ENCODE measurements at regions not wholly inside any gene's neighbourhood (a gene's known extent, or its start where the extent isn't known, plus 50 kb on each side); places are given as distances from the start of the nearest gene placed in this dataset.

- no peak for DNase-seq (ENCODE audit: low read depth in 2 of 2)
Observed at GRCh38 chr6:137734005-137734874, 132.8 kb upstream of the TNFAIP3 start.

- DNase-seq (ENCODE audit: low read depth in 2 of 2), result no peak
Observed at GRCh38 chr6:137734875-137735182, 132.2 kb upstream of the TNFAIP3 start.

- no peak for DNase-seq (ENCODE audit: low read depth in 2 of 2)
Observed at GRCh38 chr6:137736048-137736818, 130.8 kb upstream of the TNFAIP3 start.

- no peak for DNase-seq (ENCODE audit: low read depth in 2 of 2)
Observed at GRCh38 chr6:137736911-137737310, 130.1 kb upstream of the TNFAIP3 start.

- DNase-seq (ENCODE audit: low read depth in 2 of 2), result no peak
Observed at GRCh38 chr6:137737836-137738596, 129.0 kb upstream of the TNFAIP3 start.

GRCh38 chr6:137738931-137739504, 128.0 kb upstream of the TNFAIP3 start:
- DNase-seq (ENCODE audit: low read depth in 2 of 2), result no peak

- DNase-seq (ENCODE audit: low read depth in 2 of 2), result no peak
Observed at GRCh38 chr6:137739544-137739943, 127.5 kb upstream of the TNFAIP3 start.

DNA sequence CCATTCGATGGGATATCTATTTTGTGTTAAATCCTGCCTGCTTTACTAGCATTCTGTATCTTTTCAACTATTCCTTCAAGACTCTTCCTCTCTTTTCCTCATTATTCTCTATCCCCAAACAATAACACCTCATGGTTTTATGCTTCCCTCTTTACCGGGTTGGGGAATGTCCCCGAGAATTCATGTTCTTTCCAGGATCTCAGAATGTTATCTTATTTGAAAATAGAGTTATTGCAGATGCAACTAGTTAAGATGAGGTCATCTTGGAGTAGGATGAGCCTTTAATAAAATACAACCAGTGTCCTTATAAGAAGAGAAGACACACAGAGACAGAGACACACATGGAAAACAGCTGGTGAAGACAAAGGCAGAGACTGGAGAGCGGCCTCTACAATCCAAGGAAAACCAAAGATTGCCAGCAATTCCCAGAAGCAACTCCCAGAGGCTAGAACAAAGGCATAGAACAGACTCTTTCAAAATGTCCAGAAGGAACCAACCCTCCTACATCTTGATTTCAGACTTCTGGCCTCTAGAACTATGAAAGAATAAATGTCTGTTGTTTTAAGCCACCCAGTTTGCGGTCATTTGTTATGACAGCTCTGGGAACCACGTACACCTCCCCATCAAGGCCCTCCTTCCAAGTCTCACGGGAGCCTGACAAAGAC, 126.8 kb upstream of the TNFAIP3 start:
- no peak for DNase-seq (ENCODE audit: low read depth in 2 of 2)

DNA sequence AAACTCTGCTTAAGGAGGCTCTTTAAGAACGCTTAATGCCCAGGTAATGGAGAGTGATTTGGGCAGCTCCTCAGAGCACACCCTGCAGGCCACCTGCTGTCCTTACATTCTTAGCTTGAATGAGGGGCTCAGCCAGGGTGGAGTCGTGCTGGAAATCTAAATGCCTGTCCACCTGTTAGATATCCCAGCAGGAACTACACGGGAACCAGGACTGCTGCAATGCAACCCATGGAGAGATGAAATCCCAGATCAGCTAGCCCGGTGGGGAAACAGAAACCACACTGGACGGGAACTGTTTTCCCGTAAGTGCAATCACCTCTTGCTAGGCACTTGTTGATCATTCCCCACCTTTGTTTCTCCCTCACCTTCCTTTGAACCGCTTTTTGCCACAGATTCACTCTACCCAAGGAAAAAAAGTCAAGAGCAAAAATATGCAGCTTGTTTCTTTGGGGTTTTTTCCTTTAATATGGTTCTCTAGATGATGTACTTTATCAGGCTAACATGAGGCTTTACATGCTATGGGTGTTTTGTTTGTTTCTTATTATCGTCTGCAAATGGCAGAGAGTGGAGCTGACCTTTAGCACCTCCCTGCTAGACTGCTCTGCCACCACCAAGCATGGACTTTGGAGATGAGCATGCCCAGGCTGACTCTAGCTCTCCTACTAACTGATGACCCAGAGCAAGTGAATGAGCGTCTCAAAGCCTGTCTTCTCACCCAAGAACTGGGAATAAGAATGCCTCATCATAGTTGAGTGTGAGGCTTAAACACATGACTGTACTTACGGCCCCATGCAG, 125.9 kb upstream of the TNFAIP3 start:
- no peak for DNase-seq (ENCODE audit: low read depth in 2 of 2)

DNA sequence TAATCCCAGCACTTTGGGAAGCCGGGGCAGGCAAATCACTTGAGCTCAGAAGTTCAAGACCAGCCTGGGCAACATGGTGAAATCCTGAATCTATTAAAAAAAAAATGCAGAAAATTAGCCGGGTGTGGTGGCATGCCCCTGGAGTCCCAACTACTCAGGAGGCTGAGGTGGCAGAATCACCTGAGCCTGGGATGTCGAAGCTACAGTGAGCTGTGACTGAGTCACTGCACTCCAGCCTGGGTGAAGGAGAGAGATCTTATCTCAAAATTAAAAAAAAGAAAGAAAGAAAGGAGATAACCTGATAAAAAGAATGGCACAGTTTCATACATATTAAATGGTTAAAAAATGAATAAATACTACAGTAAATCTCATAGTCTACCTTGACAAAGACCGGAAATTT, 123.6 kb upstream of the TNFAIP3 start:
- DNase-seq (ENCODE audit: low read depth in 2 of 2), result no peak

GRCh38 chr6:137744877-137745276, 122.2 kb upstream of the TNFAIP3 start:
- no peak for DNase-seq (ENCODE audit: low read depth in 2 of 2)

GRCh38 chr6:137745321-137745720, 121.7 kb upstream of the TNFAIP3 start:
- no peak for DNase-seq (ENCODE audit: low read depth in 2 of 2)

- no peak for DNase-seq (ENCODE audit: low read depth in 2 of 2)
Observed at GRCh38 chr6:137746264-137746663, 120.8 kb upstream of the TNFAIP3 start.

DNA sequence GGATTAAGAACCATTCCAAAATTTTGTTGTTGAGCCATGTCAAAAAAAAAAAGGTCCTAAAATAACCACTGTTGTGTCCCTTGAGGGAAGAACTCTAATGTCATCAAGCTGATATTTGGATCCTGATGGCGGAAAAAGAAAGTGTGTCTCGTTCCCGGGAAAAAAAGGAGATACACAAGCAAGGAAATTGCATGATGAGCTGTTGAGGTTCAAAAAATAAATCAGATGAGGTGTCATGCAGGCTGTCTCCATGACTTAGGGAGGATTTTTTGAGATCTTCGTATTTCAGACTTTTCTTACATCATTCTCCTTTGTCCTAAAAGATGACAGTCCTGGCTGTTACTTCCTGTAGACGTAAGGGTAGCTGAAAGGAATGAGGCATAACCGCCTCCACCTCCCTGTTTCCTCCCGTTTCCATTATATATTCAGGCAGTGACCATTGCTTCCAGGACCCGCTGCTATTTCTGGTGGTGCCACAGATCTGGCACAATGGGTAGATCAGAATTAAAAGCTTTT, 117.3 kb upstream of the TNFAIP3 start:
- DNase-seq (ENCODE audit: low read depth in 2 of 2), result no peak

DNA sequence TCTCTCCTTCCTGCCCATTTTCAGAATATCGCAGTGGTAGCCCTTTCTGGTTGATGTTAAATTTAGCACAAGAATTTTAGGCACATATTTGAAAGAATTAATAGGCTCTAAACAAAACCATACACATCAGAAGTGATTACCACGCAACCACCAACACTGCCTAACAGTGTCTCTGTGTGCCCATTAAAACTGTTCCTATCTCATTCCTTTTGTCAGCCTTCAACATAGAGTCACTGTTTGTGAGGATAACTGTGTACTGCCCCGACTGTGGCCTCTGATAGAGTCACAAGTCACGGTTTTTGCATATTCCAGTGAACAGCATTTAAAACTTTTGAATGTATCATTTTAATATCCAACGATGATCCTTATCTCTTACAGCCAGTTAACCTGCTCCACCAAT, 116.8 kb upstream of the TNFAIP3 start:
- DNase-seq (ENCODE audit: low read depth in 2 of 2), result no peak

DNA sequence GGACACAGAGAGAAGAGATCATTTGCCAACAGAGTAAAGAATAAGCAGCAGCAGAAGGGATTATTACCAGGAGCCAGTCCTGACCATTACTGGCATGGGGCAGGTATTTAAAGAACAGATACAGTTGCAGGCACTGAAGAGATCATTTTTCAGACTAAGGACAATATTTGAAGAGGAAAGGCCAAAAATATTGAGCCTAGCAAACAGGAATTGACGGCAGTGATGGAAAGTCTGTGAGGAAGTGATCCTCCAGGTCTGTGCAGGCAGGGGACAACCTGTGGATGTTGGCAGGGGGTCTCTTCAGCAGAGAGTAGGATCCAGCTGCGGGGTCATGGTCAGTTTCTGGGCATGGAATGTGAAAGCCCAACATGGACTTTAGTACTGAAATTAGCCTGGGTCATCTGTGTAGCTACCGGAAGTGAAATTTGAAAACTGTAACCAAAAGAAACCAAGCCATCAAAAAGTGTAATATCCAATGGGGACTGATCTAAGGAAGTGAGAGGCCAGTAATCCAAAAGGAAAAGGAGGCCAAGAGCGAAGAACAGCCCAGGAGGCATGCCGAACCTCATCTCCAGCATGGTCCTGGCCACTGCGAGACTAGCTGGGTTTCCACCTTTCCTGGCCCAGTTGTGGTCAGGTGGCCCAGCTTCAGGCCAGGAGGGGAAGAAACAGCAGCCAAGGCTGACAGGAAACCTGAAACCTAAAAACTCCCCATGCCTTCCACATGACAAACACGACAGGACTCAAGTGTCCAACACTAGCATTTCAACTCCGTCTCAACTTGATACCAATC, 115.1 kb upstream of the TNFAIP3 start:
- no peak for DNase-seq (ENCODE audit: low read depth in 2 of 2)

GRCh38 chr6:137754366-137754765, 112.7 kb upstream of the TNFAIP3 start:
- DNase-seq (ENCODE audit: low read depth in 2 of 2), result no peak

DNA sequence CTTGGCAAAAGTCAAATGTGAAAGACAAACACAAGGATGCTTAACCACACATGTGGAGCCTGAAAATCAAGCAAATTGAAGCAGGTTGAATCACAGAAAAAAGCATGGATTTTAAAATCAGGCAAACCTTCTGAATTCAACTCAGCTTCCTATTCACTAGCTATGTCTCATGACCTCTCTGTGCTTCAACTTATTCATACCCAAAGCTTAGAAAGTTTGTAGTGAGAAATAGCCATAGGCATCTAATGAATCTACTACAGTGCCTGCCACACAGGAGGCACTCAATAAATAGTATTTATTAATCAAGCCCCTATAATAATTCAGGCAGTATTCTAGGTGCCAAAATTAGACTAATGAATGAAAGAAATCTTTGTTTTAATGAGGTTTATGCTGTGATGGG, 112.2 kb upstream of the TNFAIP3 start:
- DNase-seq (ENCODE audit: low read depth in 2 of 2), result no peak

- no peak for DNase-seq (ENCODE audit: low read depth in 2 of 2)
Observed at GRCh38 chr6:137755284-137755683, 111.8 kb upstream of the TNFAIP3 start.

- no peak for DNase-seq (ENCODE audit: low read depth in 2 of 2)
Observed at GRCh38 chr6:137756788-137757187, 110.3 kb upstream of the TNFAIP3 start.
